A673 (cell line): ENCODE measurements at regions not wholly inside any gene's neighbourhood (a gene's known extent, or its start where the extent isn't known, plus 50 kb on each side); places are given as distances from the start of the nearest gene placed in this dataset.

ENCODE experiments used
- BruUV-seq: library from RNA; stranded (reverse); fragments of 400-500 nt; replicated peaks from 2 replicates; lab custom pipeline; 2021; lab: Mats Ljungman, UMichigan
- CTCF ChIA-PET: fragments of 300-600 bp; sonication (Branson Sonifier 250); formaldehyde crosslinking; loops from one replicate; lab custom pipeline; 2022; ENCODE audit warnings: antibody characterized with exemption; lab: Charles Lee
- POLR2A ChIA-PET: fragments of 300-600 bp; sonication (Branson Sonifier 250); formaldehyde crosslinking; loops from one replicate; lab custom pipeline; 2022; ENCODE audit warnings: antibody characterized with exemption; ENCODE audit not compliant: low non-redundant PET; lab: Charles Lee
- DNase-seq: peaks from one replicate; pipeline ENCODE4 v3.0.0-alpha.2; 2015; ENCODE audit warnings: low spot score
- H3K27ac ChIP-seq: fragments of 200-600 bp; sonication (generic); 2 replicates; pipeline ENCODE4 v1.5.1; 2016; ENCODE audit warnings: mixed run types, low read depth, mild to moderate bottlenecking, mixed read lengths, antibody characterized with exemption, low read length; ENCODE audit not compliant: poor library complexity, severe bottlenecking
- H3K27me3 ChIP-seq: fragments of 200-600 bp; sonication (generic); replicated peaks from 2 replicates; pipeline ENCODE4 v1.6.1; 2017; ENCODE audit warnings: mixed run types, low read depth, mild to moderate bottlenecking, mixed read lengths, antibody characterized with exemption, low read length; ENCODE audit not compliant: insufficient read depth, poor library complexity
- H3K36me3 ChIP-seq: fragments of 200-600 bp; sonication (generic); 2 replicates; pipeline ENCODE4 v1.6.1; 2016; ENCODE audit warnings: mixed run types, mild to moderate bottlenecking, mixed read lengths, antibody characterized with exemption, low read length; ENCODE audit not compliant: insufficient read depth, poor library complexity, severe bottlenecking
- H3K4me1 ChIP-seq: fragments of 200-600 bp; sonication (generic); 2 replicates; pipeline ENCODE4 v1.6.1; 2017; ENCODE audit warnings: mixed run types, mild to moderate bottlenecking, mixed read lengths, antibody characterized with exemption, low read length; ENCODE audit not compliant: insufficient read depth, poor library complexity, severe bottlenecking
- H3K4me3 ChIP-seq: fragments of 200-600 bp; sonication (generic); 2 replicates; pipeline ENCODE4 v1.5.1; 2016; ENCODE audit warnings: low read depth, mixed run types, mild to moderate bottlenecking, mixed read lengths, low read length; ENCODE audit not compliant: poor library complexity, severe bottlenecking
- H3K9me3 ChIP-seq: fragments of 200-600 bp; sonication (generic); 2 replicates; pipeline ENCODE4 v1.6.1; 2016; ENCODE audit warnings: mixed run types, low read depth, mild to moderate bottlenecking, mixed read lengths, antibody characterized with exemption, low read length; ENCODE audit not compliant: poor library complexity, severe bottlenecking
- EZH2 ChIP-seq: fragments of 200-600 bp; sonication (generic); IDR thresholded peaks from 2 replicates; pipeline ENCODE4 v1.6.1; 2017; ENCODE audit warnings: borderline replicate concordance, low read depth, mild to moderate bottlenecking, mixed read lengths, antibody characterized with exemption, low read length; ENCODE audit not compliant: poor library complexity, severe bottlenecking
- intact Hi-C: fragments of 100-400 bp; cut with micrococcal nuclease; formaldehyde crosslinking; loops from one replicate; pipeline ENCODE4 v1.10.0; 2022; ENCODE audit not compliant: unreplicated experiment
- TF ChIP-seq, protein P1 (sequence below): fragments of 300-800, 200-600 bp; sonication (generic); conservative IDR thresholded peaks from 2 replicates; pipeline ENCODE4 v1.5.1; 2017; ENCODE audit warnings: low read depth, mild to moderate bottlenecking, antibody characterized with exemption, low read length, moderate library complexity, mixed read lengths

DNA sequence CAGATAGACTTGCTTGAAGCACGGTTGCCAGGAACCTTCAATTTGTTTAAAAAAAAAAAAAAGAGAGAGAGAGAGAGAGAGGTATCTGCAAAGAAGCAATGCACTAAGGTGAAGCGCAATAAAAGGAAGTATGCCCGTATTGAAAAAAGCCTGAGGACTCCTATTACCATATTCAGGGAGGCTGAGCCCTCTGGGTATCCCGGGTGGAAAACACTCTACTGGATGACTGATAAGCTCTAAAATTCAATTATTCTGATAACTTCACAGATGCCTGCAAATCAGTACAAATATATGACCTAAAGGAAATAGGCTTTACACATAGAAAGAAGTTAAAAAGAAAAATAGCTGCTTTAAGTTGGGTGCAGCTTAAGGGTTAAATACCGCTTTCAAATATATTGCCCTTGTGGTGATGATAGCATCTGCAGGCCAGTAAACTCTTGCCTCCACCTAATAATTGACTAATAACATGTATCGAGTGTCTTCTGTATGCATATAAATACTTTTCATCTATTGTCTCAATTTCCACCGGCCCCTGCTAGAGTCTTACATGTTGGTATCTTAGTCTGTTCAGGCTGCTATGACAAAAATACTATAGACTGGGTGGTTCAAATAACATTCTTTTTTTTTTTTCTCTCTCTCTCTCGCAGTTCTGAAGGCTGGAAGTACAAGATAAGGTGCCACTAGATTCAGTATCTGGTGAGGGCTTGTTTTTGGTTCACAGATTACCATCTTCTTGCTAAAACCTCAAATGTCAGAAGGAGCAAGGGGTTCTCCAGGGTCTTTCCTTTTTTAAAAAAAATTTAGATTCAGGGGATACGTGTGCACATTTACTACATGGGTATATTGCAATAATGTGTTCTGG lies 187.4 kb upstream of the JARID2 start:
- Histone ChIP-seq H3K9me3 (no peaks in the 10 kb centered on the region), H3K4me1 (no peaks in the 10 kb centered on the region), H3K27ac (no peak overlapping the region), H3K27me3 (no peaks in the 10 kb centered on the region), H3K36me3 (no peaks in the 10 kb centered on the region), H3K4me3 (no peak overlapping the region)
- DNase-seq: no peak
- BruUV-seq: no TSS peak
- intact Hi-C loops: no loop called here
- ChIA-PET CTCF (no interaction called here), POLR2A (no interaction called here)
- no peak for TF ChIP-seq EZH2
- TF ChIP-seq, protein P1, sequence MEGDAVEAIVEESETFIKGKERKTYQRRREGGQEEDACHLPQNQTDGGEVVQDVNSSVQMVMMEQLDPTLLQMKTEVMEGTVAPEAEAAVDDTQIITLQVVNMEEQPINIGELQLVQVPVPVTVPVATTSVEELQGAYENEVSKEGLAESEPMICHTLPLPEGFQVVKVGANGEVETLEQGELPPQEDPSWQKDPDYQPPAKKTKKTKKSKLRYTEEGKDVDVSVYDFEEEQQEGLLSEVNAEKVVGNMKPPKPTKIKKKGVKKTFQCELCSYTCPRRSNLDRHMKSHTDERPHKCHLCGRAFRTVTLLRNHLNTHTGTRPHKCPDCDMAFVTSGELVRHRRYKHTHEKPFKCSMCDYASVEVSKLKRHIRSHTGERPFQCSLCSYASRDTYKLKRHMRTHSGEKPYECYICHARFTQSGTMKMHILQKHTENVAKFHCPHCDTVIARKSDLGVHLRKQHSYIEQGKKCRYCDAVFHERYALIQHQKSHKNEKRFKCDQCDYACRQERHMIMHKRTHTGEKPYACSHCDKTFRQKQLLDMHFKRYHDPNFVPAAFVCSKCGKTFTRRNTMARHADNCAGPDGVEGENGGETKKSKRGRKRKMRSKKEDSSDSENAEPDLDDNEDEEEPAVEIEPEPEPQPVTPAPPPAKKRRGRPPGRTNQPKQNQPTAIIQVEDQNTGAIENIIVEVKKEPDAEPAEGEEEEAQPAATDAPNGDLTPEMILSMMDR: no peak

- intact Hi-C loops: no loop called here
- ChIA-PET CTCF (no interaction called here), POLR2A (interaction anchor here (0.6 kb wide), 1 partner anchor 29 kb away, joined by 4 read pairs; no protein-coding TSS in a partner anchor)
Measured at GRCh38 chr6:15061180-15061641, 184.7 kb upstream of the JARID2 start.

GRCh38 chr6:15061908-15062515 lies 183.9 kb upstream of the JARID2 start:
- no peak overlapping the region for H3K4me3 ChIP-seq
- intact Hi-C loops: no loop called here
- no peaks in the 10 kb centered on the region for H3K9me3 ChIP-seq
- POLR2A ChIA-PET: no interaction called here
- CTCF ChIA-PET: no interaction called here
- no peak for DNase-seq
- no peaks in the 10 kb centered on the region for H3K27me3 ChIP-seq
- TF ChIP-seq EZH2: no peak
- TF ChIP-seq, protein P1: no peak
- no peaks in the 10 kb centered on the region for H3K36me3 ChIP-seq
- H3K4me1 ChIP-seq: peaks cover 18% of the 10 kb centered on the region
- BruUV-seq: no TSS peak
- H3K27ac ChIP-seq: no peak overlapping the region

More at GRCh38 chr6:15061180-15061641, 184.7 kb upstream of the JARID2 start:
- TF ChIP-seq, protein P1: no peak
- TF ChIP-seq EZH2: no peak
- no TSS peak for BruUV-seq
- Histone ChIP-seq H3K4me1 (peaks cover 10% of the 10 kb centered on the region), H3K27me3 (no peaks in the 10 kb centered on the region), H3K4me3 (no peak overlapping the region), H3K36me3 (no peaks in the 10 kb centered on the region), H3K9me3 (no peaks in the 10 kb centered on the region), H3K27ac (no peak overlapping the region)
- DNase-seq: no peak
